GM19468 (cell line): ENCODE measurements at regions not wholly inside any gene's neighbourhood (a gene's known extent, or its start where the extent isn't known, plus 50 kb on each side); places are given as distances from the start of the nearest gene placed in this dataset.
"Not testable (repeated sequence)": the region's sequence is repeated elsewhere in the genome, so short reads cannot be mapped to it uniquely, and the experiment has no call there.

ENCODE experiments used
- ATAC-seq: cut with Tn5 transposase; IDR thresholded peaks from one replicate; pipeline ENCODE4 v1.9.1; 2021; ENCODE audit warnings: mild to moderate bottlenecking, moderate library complexity, moderate number of reproducible peaks; ENCODE audit not compliant: unreplicated experiment; ENCODE audit errors: extremely low read depth

DNA sequence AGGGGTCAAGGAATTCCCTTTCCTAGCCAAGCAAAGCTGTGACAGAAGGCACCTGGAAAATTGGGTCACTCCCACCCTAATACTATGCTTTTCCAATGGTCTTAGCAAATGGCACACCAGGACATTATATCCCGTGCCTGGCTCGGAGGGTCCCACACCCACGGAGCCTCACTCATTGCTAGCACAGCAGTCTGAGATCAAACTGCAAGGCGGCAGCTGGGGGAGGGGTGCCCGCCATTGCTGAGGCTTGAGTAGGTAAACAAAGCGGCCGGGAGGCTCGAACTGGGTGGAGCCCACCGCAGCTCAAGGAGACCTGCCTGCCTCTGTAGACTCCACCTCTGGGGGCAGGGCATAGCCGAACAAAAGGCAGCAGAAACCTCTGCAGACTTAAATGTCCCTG lies 429.9 kb downstream of the NPIPA8 start:
- not testable (repeated sequence) for ATAC-seq

DNA sequence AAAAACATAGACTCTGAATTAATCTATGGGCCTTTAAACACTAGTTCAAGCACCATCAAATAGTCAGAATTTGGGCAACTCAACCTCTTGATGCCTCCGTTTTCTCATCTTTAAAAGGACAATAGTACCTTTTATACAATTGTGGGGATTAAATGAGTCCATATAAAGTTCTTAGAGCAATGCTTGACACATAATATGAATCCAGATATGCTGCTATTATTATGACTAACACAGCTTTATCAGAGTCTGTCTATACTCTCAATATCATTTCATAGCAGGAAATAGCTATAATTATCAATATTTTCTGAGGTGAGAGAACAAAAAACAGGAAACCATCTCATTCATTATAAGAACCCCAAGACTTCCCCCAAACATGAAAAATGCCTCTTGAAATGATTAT lies 430.5 kb upstream of the XYLT1 start:
- ATAC-seq = no peak

DNA sequence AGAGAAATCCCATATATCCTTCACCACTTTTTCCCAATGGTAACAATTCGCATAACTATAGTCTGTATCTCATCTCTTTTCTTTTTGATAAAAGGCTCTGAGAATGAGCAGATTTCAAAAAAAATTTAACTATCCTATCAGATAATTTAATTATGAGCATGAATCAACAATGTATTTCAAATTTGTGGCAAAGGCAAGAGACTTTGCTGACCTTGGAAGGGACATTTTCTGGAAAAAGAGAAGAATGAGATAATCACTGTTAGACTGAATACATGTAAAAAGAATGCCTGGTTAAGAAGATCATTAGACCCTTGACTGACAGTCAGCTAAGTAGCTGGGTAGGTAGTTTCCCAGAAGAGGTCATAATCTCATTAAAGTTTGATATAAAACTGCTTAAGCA lies 428.4 kb upstream of the XYLT1 start:
- ATAC-seq = no peak

DNA sequence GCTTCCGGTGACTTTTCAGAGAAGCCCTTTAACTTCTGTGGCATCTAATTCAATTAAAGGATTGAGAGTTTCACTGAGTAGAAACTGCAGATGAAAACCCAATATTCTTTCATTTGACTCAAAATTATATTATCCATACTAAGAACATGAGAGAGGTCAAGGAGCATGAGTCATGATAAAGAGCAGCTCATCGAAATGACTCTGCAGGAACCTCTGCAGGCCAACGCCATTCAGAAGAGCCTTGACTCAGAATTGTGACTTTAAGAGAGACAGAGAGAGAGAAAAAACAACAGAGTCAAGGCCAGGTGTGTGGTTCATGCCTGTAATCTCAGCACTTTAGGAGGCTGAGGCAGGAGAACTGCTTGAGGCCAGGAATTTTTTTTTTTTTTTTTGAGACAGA lies 417.2 kb upstream of the XYLT1 start:
- ATAC-seq = no peak

DNA sequence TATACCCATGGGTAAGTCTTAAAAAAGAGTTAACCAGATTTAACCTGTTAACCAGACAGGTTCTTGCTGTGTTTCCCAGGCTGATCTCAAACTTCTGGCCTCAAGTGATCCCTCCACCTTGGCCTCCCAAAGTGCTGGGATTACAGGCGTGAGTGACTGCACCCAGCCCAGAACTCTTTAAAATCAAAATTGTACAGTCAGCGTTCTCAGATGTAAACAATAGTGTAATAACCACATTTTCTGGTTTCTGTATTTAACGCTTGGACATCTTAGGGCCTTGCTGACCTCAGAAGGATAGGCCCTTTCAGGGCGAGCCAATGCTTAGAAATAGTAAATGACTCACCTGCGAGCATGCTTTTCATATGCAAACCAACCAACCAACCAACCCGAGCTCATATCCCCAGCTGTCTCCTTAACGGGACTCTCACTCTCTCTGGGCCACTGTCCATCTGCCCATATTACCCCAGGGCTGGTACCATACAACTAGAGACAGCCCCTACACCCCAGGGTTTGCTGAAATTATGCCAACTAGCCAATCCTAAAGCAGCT lies 415.0 kb upstream of the XYLT1 start:
- no peak for ATAC-seq

DNA sequence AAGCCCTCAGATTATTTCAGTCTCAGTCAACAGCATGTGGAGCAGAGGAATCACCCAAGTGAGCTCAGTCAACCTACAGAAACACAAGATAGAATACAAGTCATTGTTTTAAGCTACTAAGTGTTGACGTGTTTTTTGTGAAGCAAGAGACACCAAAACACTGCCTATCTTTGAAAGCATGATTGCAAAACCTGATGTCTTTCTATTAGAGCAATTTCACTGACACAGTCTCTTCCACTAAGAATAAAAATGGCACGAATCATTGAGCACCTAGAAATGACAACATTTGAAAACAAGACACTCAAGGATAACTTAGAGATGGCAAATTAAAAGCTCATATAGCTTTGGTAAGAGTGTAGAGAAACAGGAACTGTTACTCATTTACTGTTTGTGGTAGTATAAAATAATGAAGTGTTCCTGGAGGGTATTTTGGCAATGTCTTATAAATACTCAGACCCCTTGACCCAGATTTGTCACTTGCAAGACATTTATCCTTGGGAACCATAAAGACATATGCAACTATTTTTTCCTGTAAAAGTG lies 407.1 kb upstream of the XYLT1 start:
- ATAC-seq = no peak

DNA sequence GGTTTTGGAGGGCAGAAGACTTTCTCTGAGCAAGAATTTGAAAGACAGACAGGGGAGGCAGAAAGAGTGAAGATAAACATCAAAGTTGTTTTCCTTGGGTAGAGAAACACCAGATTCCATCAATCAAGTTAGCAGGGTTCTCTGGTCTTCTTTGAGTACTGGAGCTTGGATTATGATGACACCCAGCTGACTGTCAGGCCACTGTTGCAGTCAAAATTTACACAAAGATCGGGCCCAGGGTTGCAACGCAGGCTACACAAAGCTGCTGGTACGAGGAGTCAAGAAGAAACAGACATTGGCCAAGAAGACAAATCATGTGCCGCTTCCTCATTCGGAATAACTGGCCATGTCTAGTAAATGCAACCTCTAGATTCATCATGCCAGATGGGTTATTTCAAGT lies 396.2 kb upstream of the XYLT1 start:
- no peak for ATAC-seq

DNA sequence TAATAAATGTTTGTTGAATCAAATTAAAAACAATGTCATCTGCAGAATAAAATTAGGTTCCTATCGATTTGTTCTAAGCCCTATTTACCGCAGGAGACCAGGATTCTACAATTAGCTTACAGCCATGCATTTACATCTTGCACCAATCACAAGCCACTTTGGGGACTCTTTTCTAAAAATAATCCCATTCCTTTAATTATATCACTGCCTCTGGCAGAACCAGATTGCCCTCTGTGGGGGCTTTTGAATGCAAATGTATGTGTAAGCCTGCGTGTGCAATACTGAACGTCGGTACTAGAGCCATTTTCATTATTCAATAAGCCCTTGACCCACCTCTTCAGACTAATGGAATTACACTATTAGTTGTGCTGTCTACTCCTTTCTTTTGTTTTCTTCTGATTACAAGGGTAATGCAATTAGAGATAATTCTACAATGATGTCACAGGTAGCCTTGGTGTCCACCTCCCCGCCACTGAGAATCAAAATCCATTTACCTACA lies 391.3 kb upstream of the XYLT1 start:
- ATAC-seq = no peak

DNA sequence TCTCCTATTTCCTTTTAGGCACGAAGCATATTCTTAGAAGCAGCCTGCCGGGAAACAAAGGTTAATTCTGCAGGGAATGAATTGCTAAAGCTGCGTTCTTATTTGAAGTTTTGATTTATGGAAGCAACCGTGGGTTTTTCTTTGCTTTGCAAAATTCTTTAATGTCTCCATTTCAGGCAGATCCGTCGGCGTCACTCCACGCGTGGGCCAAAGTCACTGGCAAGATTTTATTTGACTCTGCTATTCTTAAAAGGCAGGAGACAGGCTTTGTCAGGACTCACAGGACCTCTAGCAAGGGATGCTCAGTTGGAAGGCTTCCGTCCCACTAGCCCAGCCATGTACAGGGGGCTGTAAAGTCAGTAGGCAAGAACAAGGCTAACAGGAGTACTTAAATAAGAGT lies 387.3 kb upstream of the XYLT1 start:
- no peak for ATAC-seq

DNA sequence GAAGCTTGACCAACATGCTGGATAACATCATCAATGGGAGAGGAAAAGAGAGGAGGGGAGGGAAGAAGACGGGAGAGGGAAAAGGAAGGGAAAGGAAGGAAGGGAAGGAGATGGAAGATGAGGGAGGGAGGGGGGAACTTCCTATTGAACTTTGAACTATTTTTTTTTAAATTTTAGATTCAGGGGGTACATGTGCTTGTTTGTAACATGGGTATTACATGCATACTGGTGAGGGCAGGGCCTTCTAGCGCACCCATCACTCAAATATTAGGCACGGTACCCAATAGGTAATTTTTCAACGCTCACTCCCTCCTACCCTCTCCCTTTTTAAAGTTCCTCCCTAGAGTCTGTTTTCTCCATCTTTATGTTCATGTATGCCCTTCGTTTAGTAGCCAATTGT lies 383.2 kb upstream of the XYLT1 start:
- no peak for ATAC-seq

DNA sequence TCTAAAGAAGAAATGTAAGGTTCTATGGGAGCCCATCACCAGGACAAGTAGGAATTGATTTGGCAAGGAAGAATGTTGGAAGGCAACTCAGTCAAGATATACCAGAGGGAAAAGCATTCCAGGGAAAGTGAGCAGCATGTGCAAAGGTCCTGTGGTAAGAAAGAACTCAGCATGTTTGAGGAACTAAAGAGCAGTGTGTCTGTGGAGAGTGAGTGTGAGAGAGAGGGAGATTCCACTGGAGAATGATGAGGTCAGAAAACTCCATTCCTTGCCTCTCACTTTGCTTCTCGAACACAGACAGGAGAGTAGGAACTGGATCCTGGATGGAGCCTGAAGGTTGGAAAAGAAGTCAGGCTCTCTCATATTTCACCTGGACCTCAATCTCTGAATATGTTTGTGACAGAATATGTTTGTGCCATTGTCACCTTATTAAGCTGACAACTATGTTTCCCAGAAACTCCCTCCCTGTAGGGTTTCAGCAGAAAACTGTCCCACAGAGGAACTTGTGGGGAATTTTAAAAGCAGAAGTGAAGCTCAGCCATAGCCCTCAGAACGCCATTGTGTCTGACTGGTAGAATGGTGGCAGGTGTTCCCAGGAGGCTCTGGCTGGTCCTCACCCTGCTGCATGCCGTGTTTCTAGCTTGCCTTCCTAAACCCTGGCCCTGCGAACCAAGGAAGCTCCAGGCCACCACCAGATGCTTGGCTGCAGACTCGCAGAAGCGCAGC lies 382.4 kb upstream of the XYLT1 start:
- ATAC-seq = no peak

DNA sequence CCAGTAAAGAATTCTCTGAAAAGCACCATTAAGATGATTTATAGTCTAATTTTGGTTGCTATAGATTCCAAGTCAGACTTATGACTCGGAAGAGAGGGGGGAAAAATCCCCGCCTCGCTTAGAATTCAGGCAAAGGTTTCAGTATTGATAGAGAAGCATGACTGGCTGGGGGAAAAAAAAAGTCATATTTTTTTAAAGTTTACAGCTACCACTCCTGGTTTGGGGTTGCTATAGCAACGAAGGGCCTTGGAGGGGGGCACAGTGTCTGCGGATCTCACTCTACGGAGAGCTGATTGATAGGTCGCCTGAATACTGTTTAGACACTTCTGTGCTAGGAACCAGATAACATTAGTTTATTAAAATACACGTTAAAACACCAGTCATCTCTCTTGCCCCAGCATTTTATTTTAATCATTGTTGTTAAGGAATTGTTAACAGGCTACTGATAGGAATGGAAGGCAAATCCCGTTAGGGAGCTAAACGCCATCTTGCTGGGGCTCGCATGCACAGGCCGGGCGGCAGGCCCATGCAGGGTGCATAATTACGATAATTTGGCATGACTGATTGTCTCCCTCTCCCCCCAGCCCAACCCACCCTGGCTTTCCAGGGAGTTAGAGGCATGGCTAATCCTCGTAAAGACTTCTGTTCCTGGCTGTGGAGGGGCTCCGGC lies 380.0 kb upstream of the XYLT1 start:
- ATAC-seq = no peak

DNA sequence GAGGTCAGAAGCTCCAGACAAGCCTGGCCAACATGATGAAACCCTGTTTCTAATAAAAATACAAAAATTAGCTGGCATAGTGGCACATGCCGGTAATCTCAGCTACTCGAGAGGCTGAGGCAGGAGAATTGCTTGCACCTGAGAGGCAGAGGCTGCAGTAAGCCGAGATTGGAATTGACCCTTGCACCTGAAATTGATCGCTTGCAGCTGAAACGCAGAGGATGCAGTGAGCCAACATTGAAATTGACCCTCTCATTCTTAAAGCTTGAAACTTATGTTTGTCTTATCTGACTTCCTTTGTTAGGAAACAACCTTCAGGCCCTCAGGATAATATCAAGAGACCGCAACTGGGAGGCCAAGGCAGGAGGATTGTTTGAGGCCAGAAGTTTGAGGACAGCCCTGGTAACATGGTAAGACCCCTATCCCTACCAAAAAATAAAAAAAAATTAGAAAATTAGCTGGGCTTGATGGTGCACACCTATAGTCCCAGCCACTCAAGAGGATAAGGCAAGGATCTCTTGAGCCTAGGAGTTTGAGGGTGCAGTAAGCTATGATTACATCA lies 376.6 kb upstream of the XYLT1 start:
- ATAC-seq = no peak

DNA sequence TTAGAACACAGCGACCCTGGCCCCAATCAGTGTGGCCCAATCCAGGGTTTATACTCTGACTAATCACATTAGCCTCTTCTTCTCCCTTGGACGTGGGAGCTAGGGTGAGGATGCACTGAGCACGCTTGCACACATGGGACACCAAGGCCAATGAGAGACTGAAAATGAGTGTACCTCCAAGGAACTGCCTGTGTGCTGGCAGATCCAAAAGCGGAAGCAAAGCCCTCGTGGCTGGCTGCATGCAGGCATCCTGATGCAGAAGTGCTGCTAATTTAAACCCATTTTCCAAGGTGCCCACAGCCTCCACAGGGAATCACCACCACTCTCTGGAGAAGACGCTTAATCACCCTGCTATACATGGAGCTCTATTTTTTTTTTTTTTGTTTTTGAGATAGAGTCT lies 375.3 kb upstream of the XYLT1 start:
- no peak for ATAC-seq

DNA sequence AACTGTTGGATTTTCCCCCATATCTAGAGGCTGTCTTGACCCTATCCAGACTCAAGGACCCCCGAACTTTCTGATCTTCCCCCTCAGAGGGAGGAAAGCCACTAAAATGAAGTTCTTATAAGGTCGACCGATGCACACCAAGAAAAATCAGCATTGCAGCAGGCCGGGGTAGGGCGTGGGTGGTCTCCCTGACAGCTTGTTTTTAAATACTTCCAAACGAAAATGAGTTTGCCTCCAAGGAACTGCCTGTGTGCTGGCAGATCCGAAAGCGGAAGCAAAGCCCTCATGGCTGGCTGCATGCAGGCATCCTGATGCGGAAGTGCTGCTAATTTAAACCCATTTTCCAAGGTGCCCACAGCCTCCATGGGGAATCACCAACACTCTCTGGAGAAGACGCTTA lies 374.3 kb upstream of the XYLT1 start:
- ATAC-seq = no peak

DNA sequence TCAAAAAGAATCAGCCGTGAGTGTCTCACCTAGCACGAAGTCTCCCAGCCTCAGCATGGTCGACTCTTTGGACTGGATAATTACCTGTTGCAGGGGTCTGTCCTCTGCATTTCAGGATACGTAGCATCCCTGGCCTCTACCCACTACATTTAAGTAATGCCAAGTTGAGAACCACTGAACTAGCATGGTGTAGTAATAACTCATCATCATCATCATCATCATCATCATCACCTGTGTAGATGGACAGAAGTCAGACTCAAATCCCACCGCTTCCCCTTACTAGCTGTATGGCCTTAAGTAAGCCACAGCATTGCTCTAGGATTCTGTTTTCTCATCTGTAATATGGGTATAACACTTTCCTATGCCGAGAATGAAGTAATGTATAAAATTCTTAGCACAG lies 373.1 kb upstream of the XYLT1 start:
- ATAC-seq = no peak

DNA sequence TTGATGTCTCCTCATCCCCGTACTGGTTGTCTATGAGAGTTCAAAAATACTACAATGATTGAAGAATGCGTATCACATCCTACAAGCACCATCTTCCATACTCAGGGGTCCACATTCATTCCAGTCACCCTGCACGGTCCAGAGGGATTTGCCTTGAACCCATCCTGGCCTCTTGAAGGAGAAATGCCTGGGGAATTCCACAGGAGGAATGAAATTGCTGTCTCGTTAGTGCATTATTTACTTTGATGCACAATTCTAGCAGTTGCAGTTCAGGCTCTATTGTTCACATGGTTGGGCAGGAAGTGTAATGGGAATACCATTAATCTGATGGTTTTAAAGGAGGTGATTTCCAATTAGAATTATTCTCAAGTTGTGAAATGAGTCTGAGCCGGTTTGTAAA lies 369.1 kb upstream of the XYLT1 start:
- no peak for ATAC-seq

DNA sequence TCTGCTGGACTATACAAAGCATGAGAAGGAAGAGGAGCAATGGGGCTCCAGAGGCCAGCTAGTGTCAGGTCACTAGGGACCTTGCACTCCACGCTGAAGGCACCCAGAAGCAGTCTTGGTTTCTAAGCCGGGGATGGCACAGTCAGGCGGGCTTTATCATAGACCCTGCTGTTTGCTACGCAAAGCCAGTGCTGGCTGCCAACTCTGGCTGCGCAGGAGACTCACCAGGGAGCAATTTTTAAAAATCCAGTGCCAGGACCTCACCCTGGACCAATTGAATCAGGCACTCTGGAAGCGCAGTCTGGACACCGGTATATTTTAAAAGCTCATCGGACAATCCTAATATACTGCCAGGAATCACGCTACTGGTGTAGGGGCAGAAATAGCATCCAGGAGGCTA lies 368.5 kb upstream of the XYLT1 start:
- no peak for ATAC-seq

DNA sequence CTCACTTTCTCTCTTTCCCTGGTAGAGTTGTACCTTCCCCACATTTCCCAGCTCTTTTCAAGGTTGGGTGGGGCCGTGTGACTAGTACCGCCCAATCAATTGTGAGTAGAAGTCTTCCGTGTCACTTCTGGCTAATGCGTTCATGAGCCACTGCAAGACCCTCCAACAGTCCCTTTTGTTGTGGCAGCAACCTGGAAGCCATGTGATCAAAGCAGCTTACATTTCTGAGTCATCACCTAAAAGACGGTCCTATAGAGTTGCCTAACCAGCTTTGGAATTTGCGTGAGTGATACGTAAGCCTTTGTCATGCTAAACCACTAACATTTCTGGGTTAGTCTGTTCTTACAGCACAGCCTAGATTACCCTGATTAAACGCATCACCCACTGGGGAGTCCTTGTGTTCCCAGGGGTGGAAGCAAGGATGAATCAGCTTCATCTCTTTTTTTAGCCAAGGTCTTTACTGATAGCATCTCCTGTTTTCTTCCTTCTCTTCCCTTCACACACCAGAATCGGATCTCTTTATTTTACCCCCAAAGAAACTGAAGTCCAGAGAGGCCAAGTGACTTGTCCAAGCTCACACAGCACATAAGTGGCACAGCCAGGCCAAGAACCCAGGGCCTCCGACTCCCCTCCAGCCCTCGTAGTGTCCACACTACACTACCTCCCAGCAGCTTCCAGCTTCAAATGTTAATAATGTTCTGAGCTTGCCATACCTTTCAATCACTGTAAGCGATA lies 366.3 kb upstream of the XYLT1 start:
- no peak for ATAC-seq

DNA sequence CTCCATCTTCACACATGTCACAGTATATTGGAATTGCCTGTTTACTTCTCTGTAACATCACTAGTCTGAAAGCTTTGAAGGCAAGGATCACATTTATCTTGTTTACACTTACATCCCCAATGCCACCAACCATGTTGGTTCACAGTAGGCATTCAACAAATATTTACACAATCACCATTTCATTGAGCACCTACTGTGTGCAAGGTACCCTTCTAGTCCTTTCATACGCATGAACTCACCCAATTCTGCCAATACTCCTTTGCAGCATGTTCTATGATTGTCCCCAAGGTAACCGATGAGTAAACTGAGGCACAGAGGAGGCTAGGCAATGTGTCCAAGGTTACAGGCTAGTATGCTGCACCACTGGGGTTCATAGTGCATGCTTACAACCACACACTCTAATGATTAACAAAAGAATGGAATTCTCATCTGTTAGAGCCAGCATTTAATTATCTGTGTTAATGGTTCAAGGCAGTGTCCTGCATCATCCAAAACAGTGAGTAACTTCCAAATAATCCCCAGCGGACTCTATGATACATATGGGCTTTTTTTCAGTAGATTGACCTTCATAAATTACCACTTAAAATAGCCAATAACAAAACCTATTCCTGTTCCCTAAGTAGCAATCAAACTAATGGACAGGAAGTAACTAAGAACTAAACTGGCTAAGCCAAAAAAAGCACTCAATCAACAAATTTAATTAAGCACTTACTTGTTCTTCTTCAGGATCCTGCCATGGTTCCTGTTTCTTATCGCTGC lies 364.5 kb upstream of the XYLT1 start:
- ATAC-seq = no peak
